Immature natural killer cell (primary cell): ENCODE measurements at regions not wholly inside any gene's neighbourhood (a gene's known extent, or its start where the extent isn't known, plus 50 kb on each side); places are given as distances from the start of the nearest gene placed in this dataset.
A peak's percentile ranks its signal among the peaks of the same experiment; 100 is the strongest.

Experiments
- DNase-seq, 3 donors: peaks; one replicate each; pipeline ENCODE4 v3.0.0; 2022; ENCODE audit warnings: mixed read lengths in 1 of 3
- H3K27ac Mint-ChIP-seq, 6 donors: one replicate each; pipeline ENCODE4 v1.8.0; 2020; ENCODE audit warnings: mixed read lengths in 6 of 6, mild to moderate bottlenecking in 5 of 6, inconsistent platforms in 4 of 6, moderate library complexity in 3 of 6
- H3K27me3 Mint-ChIP-seq, 3 donors: one replicate each; pipeline ENCODE4 v1.8.0; 2020 to 2021; ENCODE audit warnings: low read depth in 3 of 3, mild to moderate bottlenecking in 3 of 3, mixed read lengths in 3 of 3, moderate library complexity in 3 of 3, inconsistent platforms in 1 of 3
- H3K36me3 Mint-ChIP-seq, 3 donors: one replicate each; pipeline ENCODE4 v1.8.0; 2020; ENCODE audit warnings: mixed read lengths in 3 of 3, inconsistent platforms in 2 of 3, mild to moderate bottlenecking in 2 of 3
- H3K4me1 Mint-ChIP-seq, 2 donors: one replicate each; pipeline ENCODE4 v1.8.0; 2020; ENCODE audit warnings: inconsistent platforms in 2 of 2, mild to moderate bottlenecking in 2 of 2, mixed read lengths in 2 of 2, moderate library complexity in 1 of 2
- H3K4me3 Mint-ChIP-seq, 5 donors: one replicate each; pipeline ENCODE4 v1.8.0; 2020; ENCODE audit warnings: mild to moderate bottlenecking in 5 of 5, mixed read lengths in 5 of 5, inconsistent platforms in 3 of 5, moderate library complexity in 3 of 5
- H3K9me3 Mint-ChIP-seq, 6 donors: one replicate each; pipeline ENCODE4 v1.8.0; 2020; ENCODE audit warnings: mild to moderate bottlenecking in 6 of 6, mixed read lengths in 6 of 6, inconsistent platforms in 4 of 6, moderate library complexity in 3 of 6

GRCh38 chr2:176507786-176508185 lies 238.5 kb downstream of the MTX2 start:
- no peak overlapping the region for H3K27ac Mint-ChIP-seq
- no peak for DNase-seq
- H3K4me3 Mint-ChIP-seq: no peak overlapping the region
- H3K9me3 Mint-ChIP-seq: no peaks in the 10 kb centered on the region
- peaks cover 0 to 5% of the 10 kb centered on the region in 2 donors for H3K4me1 Mint-ChIP-seq
- peaks cover 4 to 7% (median 4%) of the 10 kb centered on the region in 3 donors for H3K27me3 Mint-ChIP-seq
- no peaks in the 10 kb centered on the region for H3K36me3 Mint-ChIP-seq

GRCh38 chr2:176508374-176508773 lies 239.1 kb downstream of the MTX2 start:
- H3K27ac Mint-ChIP-seq: no peak overlapping the region
- no peaks in the 10 kb centered on the region for H3K36me3 Mint-ChIP-seq
- peaks cover 3 to 6% (median 4%) of the 10 kb centered on the region in 3 donors for H3K27me3 Mint-ChIP-seq
- H3K4me1 Mint-ChIP-seq: peaks cover 0 to 5% of the 10 kb centered on the region in 2 donors
- H3K4me3 Mint-ChIP-seq: peak overlapping the region in 1 of 5 donors; percentile 24
- H3K9me3 Mint-ChIP-seq: no peaks in the 10 kb centered on the region
- DNase-seq: no peak

- DNase-seq: no peak
- H3K27ac Mint-ChIP-seq: no peak overlapping the region
- peaks cover 0 to 5% of the 10 kb centered on the region in 2 donors for H3K4me1 Mint-ChIP-seq
- H3K4me3 Mint-ChIP-seq: no peak overlapping the region
- peaks cover 1 to 4% (median 4%) of the 10 kb centered on the region in 3 donors for H3K27me3 Mint-ChIP-seq
- peaks cover 0 to 2% (median 0%) of the 10 kb centered on the region in 6 donors for H3K9me3 Mint-ChIP-seq
- H3K36me3 Mint-ChIP-seq: no peaks in the 10 kb centered on the region
These were observed 239.9 kb downstream of the MTX2 start for GRCh38 chr2:176508984-176509740.

GRCh38 chr2:176514276-176514675 lies 245.0 kb downstream of the MTX2 start:
- Mint-ChIP-seq H3K9me3 (peaks cover 0 to 2% (median 0%) of the 10 kb centered on the region in 6 donors), H3K4me1 (peaks cover 17 to 19% of the 10 kb centered on the region in 2 donors), H3K4me3 (no peak overlapping the region), H3K27me3 (peaks cover 1 to 8% (median 2%) of the 10 kb centered on the region in 3 donors), H3K27ac (no peak overlapping the region), H3K36me3 (no peaks in the 10 kb centered on the region)
- no peak for DNase-seq

GRCh38 chr2:176514805-176515500 lies 245.7 kb downstream of the MTX2 start:
- DNase-seq: no peak
- Mint-ChIP-seq H3K27me3 (peaks cover 1 to 8% (median 2%) of the 10 kb centered on the region in 3 donors), H3K27ac (no peak overlapping the region), H3K36me3 (no peaks in the 10 kb centered on the region), H3K9me3 (peaks cover 0 to 2% (median 0%) of the 10 kb centered on the region in 6 donors), H3K4me1 (peaks cover 17 to 19% of the 10 kb centered on the region in 2 donors), H3K4me3 (no peak overlapping the region)

GRCh38 chr2:176516051-176516602 lies 246.9 kb downstream of the MTX2 start:
- no peaks in the 10 kb centered on the region for H3K36me3 Mint-ChIP-seq
- peak overlapping the region in 2 of 6 donors; percentile 8 to 35 for H3K27ac Mint-ChIP-seq
- H3K4me1 Mint-ChIP-seq: peaks cover 17 to 19% of the 10 kb centered on the region in 2 donors
- DNase-seq: no peak
- H3K9me3 Mint-ChIP-seq: peaks cover 0 to 2% (median 0%) of the 10 kb centered on the region in 6 donors
- H3K4me3 Mint-ChIP-seq: peak overlapping the region in 3 of 5 donors; percentile 48 to 79 (median 71)
- peaks cover 0 to 8% (median 2%) of the 10 kb centered on the region in 3 donors for H3K27me3 Mint-ChIP-seq

- H3K27me3 Mint-ChIP-seq: peaks cover 0 to 10% (median 0%) of the 10 kb centered on the region in 3 donors
- H3K4me3 Mint-ChIP-seq: no peak overlapping the region
- peaks cover 17 to 19% of the 10 kb centered on the region in 2 donors for H3K4me1 Mint-ChIP-seq
- no peak for DNase-seq
- H3K36me3 Mint-ChIP-seq: no peaks in the 10 kb centered on the region
- H3K27ac Mint-ChIP-seq: no peak overlapping the region
- no peaks in the 10 kb centered on the region for H3K9me3 Mint-ChIP-seq
These were observed 249.6 kb downstream of the MTX2 start for GRCh38 chr2:176518823-176519222.

- peaks cover 0 to 14% (median under 1%) of the 10 kb centered on the region in 3 donors for H3K27me3 Mint-ChIP-seq
- no peak overlapping the region for H3K4me3 Mint-ChIP-seq
- no peak overlapping the region for H3K27ac Mint-ChIP-seq
- no peaks in the 10 kb centered on the region for H3K36me3 Mint-ChIP-seq
- H3K9me3 Mint-ChIP-seq: peaks cover 0 to 3% (median 0%) of the 10 kb centered on the region in 6 donors
- DNase-seq: no peak
- H3K4me1 Mint-ChIP-seq: no peaks in the 10 kb centered on the region
These were observed 252.8 kb downstream of the MTX2 start for GRCh38 chr2:176521878-176522670.

GRCh38 chr2:176525086-176525485 lies 255.8 kb downstream of the MTX2 start:
- H3K36me3 Mint-ChIP-seq: no peaks in the 10 kb centered on the region
- no peaks in the 10 kb centered on the region for H3K4me1 Mint-ChIP-seq
- peaks cover 1 to 18% (median 3%) of the 10 kb centered on the region in 3 donors for H3K27me3 Mint-ChIP-seq
- peaks cover 0 to 6% (median 0%) of the 10 kb centered on the region in 6 donors for H3K9me3 Mint-ChIP-seq
- H3K27ac Mint-ChIP-seq: no peak overlapping the region
- no peak for DNase-seq
- H3K4me3 Mint-ChIP-seq: no peak overlapping the region

GRCh38 chr2:176526995-176527901 lies 258.0 kb downstream of the MTX2 start:
- Mint-ChIP-seq H3K9me3 (peaks cover 0 to 6% (median 0%) of the 10 kb centered on the region in 6 donors), H3K27me3 (peaks cover 3 to 16% (median 5%) of the 10 kb centered on the region in 3 donors), H3K4me3 (no peak overlapping the region), H3K36me3 (no peaks in the 10 kb centered on the region), H3K4me1 (no peaks in the 10 kb centered on the region), H3K27ac (no peak overlapping the region)
- no peak for DNase-seq

GRCh38 chr2:176531608-176532007 lies 262.4 kb downstream of the MTX2 start:
- Mint-ChIP-seq H3K4me1 (no peaks in the 10 kb centered on the region), H3K27ac (no peak overlapping the region), H3K36me3 (no peaks in the 10 kb centered on the region), H3K9me3 (peaks cover 0 to 4% (median 0%) of the 10 kb centered on the region in 6 donors), H3K27me3 (peaks cover 5 to 15% (median 7%) of the 10 kb centered on the region in 3 donors), H3K4me3 (no peak overlapping the region)
- DNase-seq: no peak

GRCh38 chr2:176533505-176534193 lies 264.4 kb downstream of the MTX2 start:
- Mint-ChIP-seq H3K27ac (no peak overlapping the region), H3K4me3 (no peak overlapping the region), H3K9me3 (peaks cover 0 to 2% (median 0%) of the 10 kb centered on the region in 6 donors), H3K4me1 (no peaks in the 10 kb centered on the region), H3K27me3 (peaks cover 2 to 11% (median 6%) of the 10 kb centered on the region in 3 donors), H3K36me3 (no peaks in the 10 kb centered on the region)
- no peak for DNase-seq
